Tibial nerve (tissue), 4 donors: ENCODE measurements at regions not wholly inside any gene's neighbourhood (a gene's known extent, or its start where the extent isn't known, plus 50 kb on each side); places are given as distances from the start of the nearest gene placed in this dataset.
"Not testable (repeated sequence)": the region's sequence is repeated elsewhere in the genome, so short reads cannot be mapped to it uniquely, and the experiment has no call there.

Experiments used
- DNase-seq, 2 donors: peaks; one replicate each; pipeline ENCODE4 v3.0.0-alpha.2; 2019; ENCODE audit warnings: low spot score in 2 of 2
- H3K27ac ChIP-seq, 4 donors: fragments of 200-600 bp; sonication (generic) in 3 of 4; one replicate each; pipeline ENCODE4 v1.5.1; 2017 to 2019; ENCODE audit warnings: mild to moderate bottlenecking in 1 of 4
- H3K27me3 ChIP-seq, 2 donors: fragments of 200-600 bp; sonication (generic) in 1 of 2; one replicate each; pipeline versions ENCODE4 v1.5.1 to v1.6.0; 2017 to 2019
- H3K36me3 ChIP-seq, 3 donors: fragments of 200-600 bp; sonication (generic); one replicate each; pipeline ENCODE4 v1.5.1; 2018 to 2019
- H3K4me1 ChIP-seq, 4 donors: fragments of 200-600 bp; sonication (generic) in 3 of 4; one replicate each; pipeline ENCODE4 v1.5.1; 2017 to 2019
- H3K4me3 ChIP-seq, 4 donors: fragments of 200-600 bp; sonication (generic) in 3 of 4; one replicate each; pipeline ENCODE4 v1.5.1; 2017 to 2019; ENCODE audit warnings: mild to moderate bottlenecking in 1 of 4, moderate library complexity in 1 of 4
- H3K9me3 ChIP-seq, 4 donors: fragments of 200-600 bp; sonication (generic) in 3 of 4; one replicate each; pipeline ENCODE4 v1.5.1; 2017 to 2019
- EP300 ChIP-seq, 2 donors: sonication (generic); formaldehyde crosslinking; IDR thresholded peaks; one replicate each; pipeline ENCODE4 v1.6.1; 2017; ENCODE audit warnings: antibody characterized with exemption in 2 of 2, mild to moderate bottlenecking in 1 of 2
- POLR2A ChIP-seq, 2 donors: fragments of 450-650 bp; IDR thresholded peaks; one replicate each; pipeline ENCODE4 v1.6.1; 2017; ENCODE audit warnings: antibody characterized with exemption in 2 of 2, mild to moderate bottlenecking in 2 of 2, moderate library complexity in 2 of 2
- WGBS, 2 donors: methylation state at CpG; one replicate each; pipeline ENCODE4 v1.1.5; 2018; 5-methylcytosine and 5-hydroxymethylcytosine counted together
- TF ChIP-seq, protein P1 (sequence below), 5 experiments: fragments of 200-600 bp in 3 of 5; fragments of 450-650 bp in 2 of 5; sonication (generic) in 3 of 5; IDR thresholded peaks; one replicate each; pipeline ENCODE4 v1.5.1; 2016 to 2019; ENCODE audit warnings: antibody characterized with exemption in 5 of 5, mild to moderate bottlenecking in 3 of 5, moderate library complexity in 2 of 5

DNA sequence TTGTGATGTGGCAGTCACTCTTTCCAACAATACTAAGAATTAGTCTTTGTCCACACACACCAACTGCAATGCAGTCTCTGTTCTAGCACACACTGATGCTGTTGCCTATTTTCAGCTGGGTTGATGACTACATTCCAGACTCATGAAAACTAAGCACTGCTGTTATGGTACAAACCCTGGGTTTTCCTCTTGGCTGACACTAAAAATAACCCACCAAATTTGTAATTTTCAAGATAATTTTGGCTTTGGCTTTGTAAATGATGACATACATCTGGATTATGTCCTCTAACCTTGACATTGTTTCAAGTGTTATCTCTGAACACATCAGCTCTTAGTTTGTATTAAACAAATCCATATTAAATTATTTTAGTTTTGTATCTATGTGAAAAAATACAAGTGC is 444.8 kb downstream of the PTPRC start:
- Histone ChIP-seq H3K36me3 (no peaks in the 10 kb centered on the region), H3K9me3 (no peaks in the 10 kb centered on the region), H3K4me1 (no peaks in the 10 kb centered on the region), H3K27me3 (no peaks in the 10 kb centered on the region), H3K27ac (no peak overlapping the region), H3K4me3 (no peak overlapping the region)
- no peak for DNase-seq
- TF ChIP-seq POLR2A (IDR thresholded peaks at IDR 0.05) (no peak), EP300 (IDR thresholded peaks at IDR 0.05) (no peak)
- TF ChIP-seq, protein P1, sequence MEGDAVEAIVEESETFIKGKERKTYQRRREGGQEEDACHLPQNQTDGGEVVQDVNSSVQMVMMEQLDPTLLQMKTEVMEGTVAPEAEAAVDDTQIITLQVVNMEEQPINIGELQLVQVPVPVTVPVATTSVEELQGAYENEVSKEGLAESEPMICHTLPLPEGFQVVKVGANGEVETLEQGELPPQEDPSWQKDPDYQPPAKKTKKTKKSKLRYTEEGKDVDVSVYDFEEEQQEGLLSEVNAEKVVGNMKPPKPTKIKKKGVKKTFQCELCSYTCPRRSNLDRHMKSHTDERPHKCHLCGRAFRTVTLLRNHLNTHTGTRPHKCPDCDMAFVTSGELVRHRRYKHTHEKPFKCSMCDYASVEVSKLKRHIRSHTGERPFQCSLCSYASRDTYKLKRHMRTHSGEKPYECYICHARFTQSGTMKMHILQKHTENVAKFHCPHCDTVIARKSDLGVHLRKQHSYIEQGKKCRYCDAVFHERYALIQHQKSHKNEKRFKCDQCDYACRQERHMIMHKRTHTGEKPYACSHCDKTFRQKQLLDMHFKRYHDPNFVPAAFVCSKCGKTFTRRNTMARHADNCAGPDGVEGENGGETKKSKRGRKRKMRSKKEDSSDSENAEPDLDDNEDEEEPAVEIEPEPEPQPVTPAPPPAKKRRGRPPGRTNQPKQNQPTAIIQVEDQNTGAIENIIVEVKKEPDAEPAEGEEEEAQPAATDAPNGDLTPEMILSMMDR (IDR thresholded peaks at IDR 0.05): no peak

- no peak overlapping the region for H3K27ac ChIP-seq
- H3K9me3 ChIP-seq: no peaks in the 10 kb centered on the region
- H3K4me3 ChIP-seq: no peak overlapping the region
- H3K27me3 ChIP-seq: no peaks in the 10 kb centered on the region
- DNase-seq: no peak
- no peaks in the 10 kb centered on the region for H3K36me3 ChIP-seq
- no peaks in the 10 kb centered on the region for H3K4me1 ChIP-seq
- 68 to 79% methylated on average over 1 of the region's 1 CpG for WGBS, 2 donors
- no peak for TF ChIP-seq EP300 (IDR thresholded peaks at IDR 0.05)
- TF ChIP-seq, protein P1 (IDR thresholded peaks at IDR 0.05): no peak
- TF ChIP-seq POLR2A (IDR thresholded peaks at IDR 0.05): no peak
Measured at GRCh38 chr1:199084293-199084692, 445.5 kb downstream of the PTPRC start.

DNA sequence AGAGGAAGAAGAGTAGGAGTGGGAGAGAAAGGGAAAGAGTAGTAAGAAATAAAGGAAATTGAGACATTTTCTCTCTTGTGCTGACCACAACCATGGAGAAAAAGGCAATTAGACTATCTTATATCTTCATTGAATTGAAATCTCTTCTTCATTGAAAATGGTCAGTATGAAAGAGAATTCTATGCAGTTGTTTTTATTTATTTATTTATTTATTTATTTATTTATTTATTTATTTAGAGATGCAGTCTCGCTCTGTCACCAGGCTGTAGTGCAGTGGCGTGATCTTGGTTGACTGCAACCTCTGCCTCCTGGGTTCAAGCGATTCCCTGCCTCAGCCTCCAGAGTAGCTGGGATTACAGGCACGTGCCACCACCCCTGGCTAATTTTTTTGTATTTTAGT is 447.1 kb downstream of the PTPRC start:
- H3K4me3 ChIP-seq: no peak overlapping the region
- no peak overlapping the region for H3K27ac ChIP-seq
- no peaks in the 10 kb centered on the region for H3K4me1 ChIP-seq
- no peaks in the 10 kb centered on the region for H3K9me3 ChIP-seq
- 97 to 98% methylated on average over 4 of the region's 4 CpGs for WGBS, 2 donors
- no peak for TF ChIP-seq POLR2A (IDR thresholded peaks at IDR 0.05)
- DNase-seq: no peak
- no peaks in the 10 kb centered on the region for H3K27me3 ChIP-seq
- no peaks in the 10 kb centered on the region for H3K36me3 ChIP-seq

DNA sequence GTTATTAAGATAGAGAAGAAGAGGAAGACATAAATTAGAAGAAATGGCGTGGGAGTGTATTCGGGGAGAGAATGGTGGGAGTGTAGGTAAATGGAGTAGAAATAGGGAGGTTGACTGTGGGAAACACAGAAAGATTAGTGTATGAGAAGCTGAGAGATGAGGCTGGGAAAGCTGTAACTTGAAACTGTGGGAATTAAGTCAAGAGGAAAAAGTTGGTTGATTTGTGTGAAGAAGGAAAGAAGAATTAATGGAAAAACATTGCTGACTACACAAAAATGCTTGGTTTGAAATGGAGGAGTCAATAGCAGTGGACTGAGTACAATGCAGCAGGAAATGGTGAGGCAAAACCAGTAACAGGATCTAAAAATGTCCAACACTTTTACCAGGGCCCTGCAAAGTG is 448.3 kb downstream of the PTPRC start:
- H3K4me3 ChIP-seq: no peak overlapping the region
- H3K9me3 ChIP-seq: no peaks in the 10 kb centered on the region
- no peak overlapping the region for H3K27ac ChIP-seq
- no peaks in the 10 kb centered on the region for H3K4me1 ChIP-seq
- no peaks in the 10 kb centered on the region for H3K27me3 ChIP-seq
- 79 to 90% methylated on average over 2 of the region's 2 CpGs for WGBS, 2 donors
- TF ChIP-seq POLR2A (IDR thresholded peaks at IDR 0.05) (no peak), EP300 (IDR thresholded peaks at IDR 0.05) (no peak)
- TF ChIP-seq, protein P1 (IDR thresholded peaks at IDR 0.05): no peak
- H3K36me3 ChIP-seq: no peaks in the 10 kb centered on the region
- no peak for DNase-seq

DNA sequence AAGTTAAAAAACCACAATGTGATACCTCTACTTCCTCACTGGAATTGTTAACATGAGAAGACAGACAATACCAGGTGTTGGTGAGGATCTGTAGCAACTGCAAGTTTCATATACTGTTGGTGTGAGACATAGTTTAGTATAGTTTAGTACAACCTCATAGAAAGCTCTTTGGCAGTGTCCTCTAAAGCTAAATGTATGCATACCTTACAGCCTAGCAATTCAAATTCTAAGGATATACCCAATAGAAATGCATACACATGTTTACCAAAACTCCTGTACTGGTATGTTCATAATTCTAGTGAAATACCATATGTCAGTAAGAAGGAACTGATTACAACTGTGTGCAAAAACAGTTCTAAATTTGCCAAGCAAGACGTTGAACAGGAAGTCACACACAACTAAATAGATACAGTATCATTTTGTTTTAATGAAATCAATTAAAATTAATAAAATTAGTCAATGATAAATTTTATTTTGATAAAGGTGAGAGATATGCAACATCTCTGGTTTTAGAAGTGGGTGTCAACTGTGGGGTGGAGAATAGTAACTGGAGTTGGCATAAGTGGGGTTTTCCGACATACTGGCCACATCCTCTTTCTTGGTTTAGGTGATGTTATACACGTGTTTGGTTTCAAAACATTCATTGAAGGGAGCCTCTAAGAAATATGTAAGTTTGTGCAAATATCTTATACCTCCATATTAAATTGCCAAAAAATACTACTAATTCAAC is 450.7 kb downstream of the PTPRC start:
- no peaks in the 10 kb centered on the region for H3K27me3 ChIP-seq
- H3K27ac ChIP-seq: no peak overlapping the region
- H3K36me3 ChIP-seq: no peaks in the 10 kb centered on the region
- no peaks in the 10 kb centered on the region for H3K4me1 ChIP-seq
- TF ChIP-seq, protein P1 (IDR thresholded peaks at IDR 0.05): no peak
- TF ChIP-seq POLR2A (IDR thresholded peaks at IDR 0.05) (no peak), EP300 (IDR thresholded peaks at IDR 0.05) (no peak)
- DNase-seq: no peak
- no peak overlapping the region for H3K4me3 ChIP-seq
- no peaks in the 10 kb centered on the region for H3K9me3 ChIP-seq
- 69 to 75% methylated on average over 3 of the region's 3 CpGs for WGBS, 2 donors

- not testable (repeated sequence) for DNase-seq, H3K36me3 ChIP-seq, H3K4me1 ChIP-seq, H3K27me3 ChIP-seq, H3K4me3 ChIP-seq, H3K27ac ChIP-seq, H3K9me3 ChIP-seq
- 91 to 96% methylated on average over 1 of the region's 1 CpG for WGBS, 2 donors
Measured at GRCh38 chr1:199095628-199096027, 456.8 kb downstream of the PTPRC start.
